ENCODE measurements at regions not wholly inside any gene's neighbourhood (a gene's known extent, or its start where the extent isn't known, plus 50 kb on each side); places are given as distances from the start of the nearest gene placed in this dataset.

DNA sequence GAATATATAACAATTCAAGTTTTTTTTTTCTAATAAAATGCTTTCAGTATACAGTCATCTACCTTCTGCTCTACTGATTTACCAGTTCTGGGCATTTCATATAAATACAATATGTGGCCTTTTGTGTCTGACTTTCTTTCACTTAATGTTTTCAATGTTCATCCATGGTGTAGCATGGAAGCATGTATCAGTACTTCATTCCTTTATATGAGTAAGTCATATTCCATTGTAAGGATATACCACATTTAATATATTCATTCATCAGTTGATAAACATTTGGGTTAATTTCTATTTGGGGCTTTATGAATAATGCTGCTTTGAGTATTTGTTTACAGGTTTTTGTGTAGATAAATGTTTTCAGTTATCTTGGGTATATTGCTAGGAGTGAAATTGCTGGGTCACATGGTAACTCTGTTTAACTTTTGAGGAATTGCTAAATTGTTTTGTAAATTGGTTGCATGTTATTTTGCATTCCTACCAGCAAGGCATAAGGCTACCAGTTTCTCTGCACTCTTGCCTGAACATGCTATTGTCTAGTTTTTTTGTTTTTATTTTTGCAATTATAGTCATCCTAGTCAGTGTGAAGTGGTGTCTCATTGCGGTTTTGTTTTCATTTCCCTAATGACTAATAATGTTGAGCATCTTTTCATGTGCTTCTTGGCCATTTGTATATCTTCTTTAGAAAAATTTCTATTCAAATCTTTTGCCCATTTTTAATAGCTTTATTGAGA is 206.1 kb downstream of the TM2D1 start:
- Mint-ChIP-seq H3K4me1 (ENCODE audit: unreplicated experiment) (peaks cover under 1% of the 10 kb centered on the region), H3K36me3 (ENCODE audit: low read depth, unreplicated experiment) (no peaks in the 10 kb centered on the region), H3K9me3 (ENCODE audit: unreplicated experiment) (no peaks in the 10 kb centered on the region), H3K27ac (ENCODE audit: unreplicated experiment) (no peak overlapping the region), H3K27me3 (ENCODE audit: unreplicated experiment) (no peaks in the 10 kb centered on the region), H3K4me3 (ENCODE audit: unreplicated experiment) (no peak overlapping the region)
- no peak for DNase-seq (ENCODE audit: low spot score)
- TF ChIP-seq, protein P1, sequence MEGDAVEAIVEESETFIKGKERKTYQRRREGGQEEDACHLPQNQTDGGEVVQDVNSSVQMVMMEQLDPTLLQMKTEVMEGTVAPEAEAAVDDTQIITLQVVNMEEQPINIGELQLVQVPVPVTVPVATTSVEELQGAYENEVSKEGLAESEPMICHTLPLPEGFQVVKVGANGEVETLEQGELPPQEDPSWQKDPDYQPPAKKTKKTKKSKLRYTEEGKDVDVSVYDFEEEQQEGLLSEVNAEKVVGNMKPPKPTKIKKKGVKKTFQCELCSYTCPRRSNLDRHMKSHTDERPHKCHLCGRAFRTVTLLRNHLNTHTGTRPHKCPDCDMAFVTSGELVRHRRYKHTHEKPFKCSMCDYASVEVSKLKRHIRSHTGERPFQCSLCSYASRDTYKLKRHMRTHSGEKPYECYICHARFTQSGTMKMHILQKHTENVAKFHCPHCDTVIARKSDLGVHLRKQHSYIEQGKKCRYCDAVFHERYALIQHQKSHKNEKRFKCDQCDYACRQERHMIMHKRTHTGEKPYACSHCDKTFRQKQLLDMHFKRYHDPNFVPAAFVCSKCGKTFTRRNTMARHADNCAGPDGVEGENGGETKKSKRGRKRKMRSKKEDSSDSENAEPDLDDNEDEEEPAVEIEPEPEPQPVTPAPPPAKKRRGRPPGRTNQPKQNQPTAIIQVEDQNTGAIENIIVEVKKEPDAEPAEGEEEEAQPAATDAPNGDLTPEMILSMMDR (IDR thresholded peaks at IDR 0.05; ENCODE audit: unreplicated experiment), result no peak

DNA sequence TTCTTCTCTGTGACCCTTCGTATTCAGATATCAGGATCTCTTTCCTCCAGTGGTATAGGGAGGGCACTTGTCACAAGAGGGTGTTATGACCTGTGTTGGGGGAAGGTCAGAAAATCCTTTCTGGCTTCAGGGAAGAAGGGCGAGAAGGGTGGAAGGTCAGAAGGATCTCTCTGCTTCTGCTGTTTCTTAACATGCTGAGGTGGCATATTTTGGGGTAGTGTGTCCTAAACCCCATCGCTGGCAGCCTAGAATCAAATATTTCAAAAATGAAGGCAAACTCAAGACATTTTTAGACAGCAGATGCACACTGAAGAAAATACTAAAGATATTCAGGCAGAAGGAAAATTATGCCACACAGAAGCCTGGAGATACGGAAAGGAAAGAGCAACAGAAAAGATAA is 207.6 kb downstream of the TM2D1 start:
- Mint-ChIP-seq H3K27ac (ENCODE audit: unreplicated experiment) (no peak overlapping the region), H3K4me1 (ENCODE audit: unreplicated experiment) (peaks cover 15% of the 10 kb centered on the region), H3K4me3 (ENCODE audit: unreplicated experiment) (no peak overlapping the region), H3K27me3 (ENCODE audit: unreplicated experiment) (no peaks in the 10 kb centered on the region), H3K9me3 (ENCODE audit: unreplicated experiment) (no peaks in the 10 kb centered on the region), H3K36me3 (ENCODE audit: low read depth, unreplicated experiment) (no peaks in the 10 kb centered on the region)
- TF ChIP-seq, protein P1 (IDR thresholded peaks at IDR 0.05; ENCODE audit: unreplicated experiment), result no peak
- DNase-seq (ENCODE audit: low spot score), result no peak

DNA sequence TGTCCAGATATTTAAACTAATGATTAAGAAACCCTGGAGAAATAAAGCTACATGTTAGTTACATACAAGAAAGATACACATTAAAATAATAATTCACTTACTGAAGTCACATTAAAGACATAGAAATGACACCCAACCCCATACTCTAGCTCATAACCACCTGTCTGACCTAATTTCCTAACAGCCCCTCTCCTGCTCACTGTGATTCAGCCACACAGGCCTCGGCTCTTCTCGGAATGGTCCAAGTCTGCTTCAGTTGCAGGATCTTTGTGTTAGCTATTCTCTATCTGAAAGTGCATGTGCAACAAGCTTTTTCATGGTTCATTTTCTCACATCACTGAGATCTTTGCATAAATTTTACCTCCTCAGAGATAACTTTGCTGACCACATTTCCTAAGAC is 209.8 kb downstream of the TM2D1 start:
- Mint-ChIP-seq H3K4me3 (ENCODE audit: unreplicated experiment) (no peak overlapping the region), H3K9me3 (ENCODE audit: unreplicated experiment) (no peaks in the 10 kb centered on the region), H3K36me3 (ENCODE audit: low read depth, unreplicated experiment) (no peaks in the 10 kb centered on the region), H3K4me1 (ENCODE audit: unreplicated experiment) (peaks cover 15% of the 10 kb centered on the region), H3K27ac (ENCODE audit: unreplicated experiment) (no peak overlapping the region), H3K27me3 (ENCODE audit: unreplicated experiment) (no peaks in the 10 kb centered on the region)
- TF ChIP-seq, protein P1 (IDR thresholded peaks at IDR 0.05; ENCODE audit: unreplicated experiment), result no peak
- DNase-seq (ENCODE audit: low spot score), result no peak

All from endothelial cell (in vitro differentiated cells).